ENCODE measurements at regions not wholly inside any gene's neighbourhood (a gene's known extent, or its start where the extent isn't known, plus 50 kb on each side); places are given as distances from the start of the nearest gene placed in this dataset.
"Not testable (repeated sequence)": the region's sequence is repeated elsewhere in the genome, so short reads cannot be mapped to it uniquely, and the experiment has no call there.

DNA sequence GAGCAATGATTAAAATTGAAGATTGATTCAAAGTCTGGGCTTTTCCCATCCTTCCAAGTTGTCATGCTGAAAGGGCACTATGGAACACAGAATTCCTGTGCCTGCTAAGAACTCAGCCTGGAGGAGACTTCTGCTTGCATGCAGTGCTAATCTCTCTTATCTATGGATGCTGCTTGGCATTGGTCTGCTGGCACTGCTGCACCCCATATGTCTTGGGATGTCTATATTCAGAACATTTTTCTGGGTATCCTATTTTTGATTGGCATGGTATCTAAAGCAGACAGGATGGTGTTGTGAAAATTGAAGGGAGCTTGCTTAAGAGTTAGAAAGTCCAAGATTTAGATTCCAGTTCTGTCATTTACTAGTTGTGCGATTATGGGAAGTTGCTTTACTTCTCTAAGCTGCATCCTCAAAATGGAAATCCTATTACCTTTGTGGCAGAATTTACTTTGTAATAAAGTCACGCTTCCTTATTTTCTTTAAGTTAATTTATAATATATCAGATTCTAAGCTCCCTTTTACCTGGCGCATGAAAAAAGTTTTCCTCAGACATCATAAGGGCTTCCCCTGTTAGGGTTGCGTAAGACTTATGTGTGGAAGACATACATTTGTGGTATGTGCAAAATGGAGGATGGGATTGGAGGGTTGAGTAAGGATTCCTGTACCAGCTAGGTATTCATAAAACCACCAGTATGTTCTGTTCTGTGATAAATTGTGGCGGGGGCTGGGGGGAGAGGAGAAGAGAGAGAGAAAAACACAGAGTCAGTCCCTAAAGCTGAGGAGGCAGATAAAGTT lies 254.0 kb downstream of the DMAC1 start:
- DNase-seq (ENCODE audit: low read depth in 1 of 2, low spot score in 1 of 2), result no peak

DNA sequence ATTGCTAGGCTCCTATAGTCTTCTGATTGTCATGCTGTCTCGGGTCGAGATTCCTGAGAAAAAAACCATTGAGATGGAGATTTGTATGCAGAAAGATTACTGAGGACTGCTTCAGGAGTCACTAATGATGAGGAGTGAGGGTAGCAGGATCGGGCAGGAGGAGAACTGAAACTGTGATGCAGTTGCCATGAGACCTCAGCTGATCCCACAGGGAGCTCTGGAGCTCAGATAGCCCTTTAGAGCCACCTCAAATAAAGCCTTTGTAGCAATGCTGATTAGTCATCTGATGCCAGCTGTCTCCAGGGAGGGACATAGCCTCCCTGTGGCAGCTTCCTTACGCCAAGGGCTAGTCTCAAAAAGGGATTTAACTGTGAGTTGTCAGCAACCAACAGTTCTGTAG lies 256.9 kb downstream of the DMAC1 start:
- no peak for DNase-seq (ENCODE audit: low read depth in 1 of 2, low spot score in 1 of 2)

DNA sequence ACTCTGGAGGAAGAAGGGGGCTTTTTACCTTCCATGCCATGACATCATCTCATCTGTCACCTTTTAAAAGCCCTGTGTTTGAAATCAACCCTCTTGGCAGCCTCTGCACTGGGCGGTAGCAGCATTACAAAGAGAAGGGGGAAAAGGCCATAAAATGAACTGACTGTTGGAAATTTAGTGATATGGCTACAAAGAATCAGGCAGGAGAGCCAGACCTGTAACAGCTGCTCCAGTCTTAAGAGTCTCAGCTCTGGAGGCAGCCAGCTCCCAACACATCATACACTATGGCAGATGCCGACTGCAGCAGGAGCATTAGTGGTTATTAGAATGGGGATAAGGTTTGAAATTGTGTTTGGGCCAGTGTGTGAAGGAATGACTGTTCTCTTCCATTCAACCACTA lies 257.5 kb downstream of the DMAC1 start:
- DNase-seq (ENCODE audit: low read depth in 1 of 2, low spot score in 1 of 2), result no peak

- no peak for DNase-seq (ENCODE audit: low read depth in 1 of 2, low spot score in 1 of 2)
Measured at GRCh38 chr9:7536310-7536939, 263.2 kb downstream of the DMAC1 start.

DNA sequence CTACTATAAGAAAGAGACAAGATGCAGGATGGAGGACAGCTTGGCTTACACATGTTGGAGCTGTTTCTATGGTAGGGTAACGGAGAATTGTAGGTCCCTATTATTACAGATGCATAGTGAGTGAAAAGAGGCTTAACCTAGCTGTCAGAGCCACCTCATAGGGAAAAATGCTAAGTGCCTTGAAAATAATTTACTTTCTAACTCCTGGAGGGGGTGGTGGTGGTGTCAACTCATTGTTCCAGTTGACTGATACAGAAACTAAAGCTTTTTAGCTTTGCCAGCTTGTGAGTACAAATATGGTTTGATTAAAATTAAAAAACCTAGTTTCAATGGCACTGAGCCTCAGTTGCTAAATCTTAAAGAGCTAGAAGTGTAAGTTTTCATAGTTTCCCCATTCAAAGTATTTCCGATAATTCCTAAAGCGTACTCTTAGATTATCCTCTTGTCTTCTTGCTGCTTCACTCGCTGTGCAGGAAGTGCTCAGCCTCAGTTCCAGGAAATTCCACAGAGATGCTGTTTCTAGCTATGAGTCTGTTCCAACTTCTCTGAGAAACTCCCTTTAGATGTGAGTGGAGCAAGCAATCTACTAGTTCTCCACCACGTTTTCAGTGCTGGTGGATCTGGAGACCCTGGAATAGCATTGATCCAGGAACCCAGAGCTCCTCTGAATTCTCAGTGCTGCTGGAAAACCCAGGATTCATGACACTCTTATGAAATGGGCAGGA lies 265.2 kb downstream of the DMAC1 start:
- no peak for DNase-seq (ENCODE audit: low read depth in 1 of 2, low spot score in 1 of 2)

DNA sequence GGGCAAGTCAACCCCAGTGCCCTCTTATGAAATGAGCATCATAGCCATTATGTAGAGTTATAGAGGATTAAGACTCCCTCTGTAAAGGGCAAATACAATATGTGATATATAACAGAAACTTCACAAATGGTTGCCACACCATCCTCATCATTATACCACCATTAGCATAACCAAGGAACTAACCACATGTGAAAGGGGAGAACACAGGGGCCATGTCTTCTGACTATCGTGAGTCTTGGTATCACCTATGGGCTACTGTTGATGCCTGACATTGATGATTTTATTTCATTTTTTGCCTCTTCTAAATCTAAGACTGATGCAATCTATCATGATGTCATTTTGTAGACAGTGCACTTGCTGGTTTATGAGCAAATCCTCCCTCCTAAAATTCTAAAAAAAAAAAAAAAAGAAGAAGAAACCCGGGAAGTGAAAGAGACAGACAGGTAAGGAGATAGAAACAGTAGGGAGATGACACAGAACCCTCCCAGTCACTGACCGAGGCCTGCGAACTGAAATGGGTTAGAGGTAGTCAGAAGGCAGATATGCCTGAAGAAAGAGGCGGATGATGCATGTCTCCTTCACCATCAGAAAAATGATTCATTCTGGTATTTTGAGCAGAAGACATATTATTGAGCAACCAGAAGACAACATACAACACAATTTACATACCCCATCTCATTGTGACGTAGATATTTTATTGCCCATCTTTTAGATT lies 266.0 kb downstream of the DMAC1 start:
- DNase-seq (ENCODE audit: low read depth in 1 of 2, low spot score in 1 of 2), result no peak

DNA sequence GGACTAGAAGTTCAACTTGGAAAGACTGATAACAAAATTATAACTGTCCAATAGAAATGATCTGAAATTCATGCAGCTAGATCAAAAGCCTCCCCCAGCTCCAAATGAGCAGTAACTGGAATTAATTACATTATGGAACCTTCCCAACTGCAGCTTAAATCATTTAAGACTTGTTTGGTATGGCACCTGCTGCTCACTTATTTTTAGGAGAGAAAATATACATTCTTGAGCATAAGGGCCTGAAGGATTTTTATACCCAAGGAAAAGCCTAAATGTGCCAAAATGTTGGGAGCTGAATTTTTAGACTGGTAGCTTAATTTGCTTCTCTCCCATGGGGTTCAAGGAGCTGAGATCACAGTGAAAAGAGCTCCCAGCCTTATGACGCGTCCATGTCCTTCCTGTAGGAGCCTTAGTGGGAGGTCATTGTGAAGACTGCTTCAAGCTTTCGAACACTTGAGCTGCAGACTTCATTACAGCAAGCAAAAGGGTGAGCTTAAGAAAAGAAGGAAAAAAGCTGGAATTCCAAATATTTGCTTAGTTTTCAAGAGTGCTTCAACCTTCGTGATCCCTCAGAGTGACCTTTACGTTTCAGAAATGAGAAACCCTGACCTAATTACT lies 276.0 kb downstream of the DMAC1 start:
- no peak for DNase-seq (ENCODE audit: low read depth in 1 of 2, low spot score in 1 of 2)

DNA sequence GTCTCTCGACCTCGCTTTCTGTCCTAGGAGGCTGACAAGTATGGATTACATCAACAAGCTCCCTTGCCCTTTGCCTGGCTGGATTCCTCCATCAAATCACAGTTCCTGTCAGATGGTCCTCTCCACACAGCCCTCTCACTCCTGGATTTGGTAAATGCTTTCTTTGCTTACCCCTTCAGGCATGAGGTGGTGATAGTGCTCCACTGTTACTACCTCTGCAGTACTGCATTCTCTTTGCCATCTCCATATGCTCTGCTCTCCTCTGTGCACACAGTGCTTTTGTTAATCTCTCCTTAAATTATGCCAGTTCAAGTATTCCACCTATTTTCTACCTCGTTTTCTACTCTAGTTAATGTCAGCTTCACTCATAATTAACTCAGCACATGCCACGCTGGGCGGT lies 279.2 kb downstream of the DMAC1 start:
- no peak for DNase-seq (ENCODE audit: low read depth in 1 of 2, low spot score in 1 of 2)

DNA sequence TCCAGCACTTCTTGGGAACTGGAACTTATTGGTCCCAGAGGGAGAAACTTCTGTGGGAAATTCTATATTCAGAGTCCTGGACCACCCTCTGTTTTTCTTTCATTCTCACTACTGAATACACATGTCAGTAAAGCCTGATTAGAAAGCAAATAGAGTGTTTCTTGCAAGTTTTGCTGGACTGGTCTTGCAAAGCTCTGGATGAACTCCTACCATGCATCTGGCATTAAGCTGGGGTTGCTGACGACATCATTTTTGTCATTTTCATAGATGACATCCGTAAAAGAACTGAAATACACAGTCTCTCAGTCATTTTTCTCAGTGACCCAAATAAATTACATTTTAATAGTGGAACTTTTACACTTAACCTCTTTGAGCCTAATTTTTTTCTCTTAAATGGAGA lies 283.2 kb downstream of the DMAC1 start:
- no peak for DNase-seq (ENCODE audit: low read depth in 1 of 2, low spot score in 1 of 2)

- no peak for DNase-seq (ENCODE audit: low read depth in 1 of 2, low spot score in 1 of 2)
Measured at GRCh38 chr9:7510199-7510598, 289.4 kb downstream of the DMAC1 start.

DNA sequence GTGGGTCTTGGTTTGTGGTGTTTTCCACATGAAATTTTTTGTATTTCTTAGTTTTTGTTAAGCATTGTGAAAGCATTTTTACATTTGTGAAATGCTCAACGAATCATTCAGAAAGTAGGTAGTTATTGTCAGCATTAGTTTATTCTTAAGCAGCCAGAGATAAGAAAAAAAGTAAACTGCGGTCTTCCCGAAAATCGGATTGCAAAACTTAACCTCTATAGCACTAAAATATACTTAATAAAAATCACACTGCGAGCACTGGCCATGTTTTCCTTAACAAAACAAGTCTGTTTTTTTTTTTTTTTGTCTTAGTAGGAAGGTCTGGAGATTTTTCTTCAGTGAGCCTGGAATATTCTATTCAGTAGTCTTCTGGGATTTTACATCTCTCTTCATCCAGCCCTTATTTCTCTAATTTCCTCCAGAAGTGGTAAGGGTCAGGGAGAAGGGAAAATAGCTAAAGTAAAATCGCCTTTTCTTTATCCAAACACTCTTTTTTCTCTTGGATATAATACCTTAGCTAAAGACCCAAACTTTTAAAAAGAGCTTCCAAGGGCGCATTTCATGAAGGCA lies 289.9 kb downstream of the DMAC1 start:
- DNase-seq (ENCODE audit: low read depth in 1 of 2, low spot score in 1 of 2), result no peak

DNA sequence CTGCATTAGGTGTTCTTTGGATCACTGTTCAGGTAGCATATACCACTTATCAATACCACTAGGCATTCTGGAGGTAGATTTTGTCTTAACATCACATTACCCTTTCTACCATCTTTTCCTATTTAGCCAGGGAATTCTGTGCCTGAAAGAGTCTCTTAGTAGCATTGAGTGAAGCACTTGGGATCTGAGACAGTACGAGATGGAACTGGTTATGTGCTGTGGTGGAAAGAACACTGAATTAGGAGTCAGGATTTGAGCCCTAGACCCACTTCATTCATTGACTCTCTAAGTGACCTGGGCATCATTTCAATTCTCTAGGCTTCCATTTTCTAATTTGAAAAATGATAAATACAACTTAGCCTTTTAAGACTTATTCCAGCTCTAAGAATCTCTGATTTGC lies 291.1 kb downstream of the DMAC1 start:
- DNase-seq (ENCODE audit: low read depth in 1 of 2, low spot score in 1 of 2), result no peak

- no peak for DNase-seq (ENCODE audit: low read depth in 1 of 2, low spot score in 1 of 2)
Measured at GRCh38 chr9:7507566-7508270, 291.9 kb downstream of the DMAC1 start.

DNA sequence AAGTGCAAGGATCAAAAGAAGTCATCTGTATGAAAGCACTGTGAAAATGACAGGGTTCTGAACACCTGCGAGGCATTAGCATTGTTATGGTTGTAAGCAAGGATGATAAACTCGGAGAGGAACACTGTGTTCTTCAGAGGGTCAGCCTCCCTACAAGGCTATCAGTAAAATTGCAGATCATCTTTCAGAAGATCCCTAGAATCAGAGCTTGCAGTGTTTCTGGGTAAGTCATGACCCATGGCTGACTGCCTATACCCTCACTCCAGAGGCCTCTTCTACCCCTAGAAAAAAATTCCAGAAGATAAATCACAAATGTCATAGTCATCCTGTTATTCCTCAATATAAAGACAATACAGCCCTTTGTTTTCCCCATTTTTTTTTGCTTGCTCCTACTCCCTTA lies 292.6 kb downstream of the DMAC1 start:
- no peak for DNase-seq (ENCODE audit: low read depth in 1 of 2, low spot score in 1 of 2)

DNA sequence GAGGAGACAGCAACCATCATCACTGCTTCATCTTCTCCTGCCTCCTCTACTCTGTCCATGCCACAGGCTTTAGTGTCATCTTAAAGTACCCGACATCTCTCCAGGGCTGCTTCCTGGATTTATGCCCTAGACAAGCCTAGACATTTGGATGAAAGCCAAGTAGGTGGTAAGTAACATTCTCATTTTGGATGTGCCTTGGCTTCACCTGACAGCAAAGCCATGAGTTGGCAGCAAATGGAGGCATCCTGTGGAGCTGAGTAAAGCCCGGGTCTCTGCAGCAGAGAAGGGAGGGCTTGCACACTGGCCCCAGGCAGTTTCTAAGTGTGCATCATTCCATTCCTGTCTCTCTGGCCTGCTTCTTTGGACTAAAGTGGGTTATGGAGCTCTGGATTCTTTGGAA lies 299.1 kb downstream of the DMAC1 start:
- DNase-seq (ENCODE audit: low read depth in 1 of 2, low spot score in 1 of 2), result no peak

- no peak for DNase-seq (ENCODE audit: low read depth in 1 of 2, low spot score in 1 of 2)
Measured at GRCh38 chr9:7491641-7492040, 307.9 kb downstream of the DMAC1 start.

GRCh38 chr9:7490317-7491108 lies 309.1 kb downstream of the DMAC1 start:
- no peak for DNase-seq (ENCODE audit: low read depth in 1 of 2, low spot score in 1 of 2)

DNA sequence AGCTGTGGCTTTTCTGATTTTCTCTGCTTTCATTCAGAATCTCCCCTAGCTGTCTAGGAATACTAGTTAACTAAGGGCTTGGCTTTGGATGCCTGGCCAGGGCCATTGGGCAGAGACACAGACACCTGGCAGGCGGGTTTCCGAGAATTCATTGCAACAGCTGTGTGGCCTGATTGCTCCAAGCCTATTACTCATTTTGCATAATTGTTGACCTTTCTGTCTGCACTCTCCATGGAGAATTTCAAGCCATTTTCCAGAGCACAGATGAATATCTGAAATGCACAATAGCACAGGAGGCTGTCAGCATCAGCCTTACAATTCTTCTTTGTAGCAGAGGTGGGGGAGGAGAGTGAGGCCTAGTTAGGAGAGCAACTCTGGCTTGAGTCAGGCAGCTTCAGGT lies 310.5 kb downstream of the DMAC1 start:
- DNase-seq (ENCODE audit: low read depth in 1 of 2, low spot score in 1 of 2), result no peak

DNA sequence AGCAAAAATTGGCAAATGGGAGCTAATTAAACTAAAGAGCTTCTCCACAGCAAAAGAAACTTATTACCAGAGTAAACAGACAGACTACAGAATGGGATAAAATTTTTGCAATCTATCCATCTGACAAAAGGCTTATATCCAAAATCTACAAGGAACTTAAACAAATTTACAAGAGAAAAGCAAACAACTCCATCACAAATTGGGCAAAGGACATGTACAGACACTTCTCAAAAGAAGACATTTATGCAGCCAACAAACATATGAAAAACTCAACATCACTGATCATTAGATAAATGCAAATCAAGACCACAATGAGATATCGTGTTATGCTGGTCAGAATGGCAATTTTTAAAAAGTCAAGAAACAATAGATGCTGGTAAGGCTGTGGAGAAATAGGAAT lies 315.6 kb downstream of the DMAC1 start:
- not testable (repeated sequence) for DNase-seq (ENCODE audit: low read depth in 1 of 2, low spot score in 1 of 2)

Measured in stimulated activated CD4-positive, alpha-beta T cell treated with anti-CD3 and anti-CD28 coated beads, Interleukin-15, amount 100 ng/mL, for 1 hour (primary cell).